CD4-positive, alpha-beta T cell treated with Interleukin-21 for 1 hour (primary cell): ENCODE measurements at regions not wholly inside any gene's neighbourhood (a gene's known extent, or its start where the extent isn't known, plus 50 kb on each side); places are given as distances from the start of the nearest gene placed in this dataset.
"Not testable (repeated sequence)": the region's sequence is repeated elsewhere in the genome, so short reads cannot be mapped to it uniquely, and the experiment has no call there.

Experiments
- DNase-seq: peaks from one replicate; pipeline ENCODE4 v3.0.0-alpha.2; 2020

GRCh38 chr10:2047679-2048078 is 310.4 kb upstream of the ADARB2 start:
- no peak for DNase-seq

- DNase-seq, result no peak
Measured at GRCh38 chr10:2043379-2043778, 306.1 kb upstream of the ADARB2 start.

DNA sequence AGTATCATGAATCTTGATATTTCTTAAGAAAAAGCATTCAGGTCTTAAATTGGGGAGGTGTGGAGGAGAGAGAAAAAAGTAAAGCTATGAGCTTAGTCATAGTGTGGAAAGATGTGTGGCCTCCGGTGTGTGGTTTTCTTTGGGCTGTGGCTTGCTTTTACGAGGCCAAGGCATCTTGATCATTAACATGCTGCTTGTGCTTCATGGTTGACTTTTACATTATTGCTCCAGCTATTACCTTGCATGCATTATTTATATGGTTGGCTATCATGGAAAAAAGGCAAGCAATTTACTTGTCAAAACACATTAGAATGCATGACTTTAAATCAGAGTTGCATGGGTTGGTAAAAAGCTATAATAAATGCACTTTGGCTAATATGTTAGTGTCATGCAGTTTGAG is 300.7 kb upstream of the ADARB2 start:
- DNase-seq, result no peak

- DNase-seq, result no peak
Measured at GRCh38 chr10:2037246-2037645, 299.9 kb upstream of the ADARB2 start.

- no peak for DNase-seq
Measured at GRCh38 chr10:2036209-2036608, 298.9 kb upstream of the ADARB2 start.

DNA sequence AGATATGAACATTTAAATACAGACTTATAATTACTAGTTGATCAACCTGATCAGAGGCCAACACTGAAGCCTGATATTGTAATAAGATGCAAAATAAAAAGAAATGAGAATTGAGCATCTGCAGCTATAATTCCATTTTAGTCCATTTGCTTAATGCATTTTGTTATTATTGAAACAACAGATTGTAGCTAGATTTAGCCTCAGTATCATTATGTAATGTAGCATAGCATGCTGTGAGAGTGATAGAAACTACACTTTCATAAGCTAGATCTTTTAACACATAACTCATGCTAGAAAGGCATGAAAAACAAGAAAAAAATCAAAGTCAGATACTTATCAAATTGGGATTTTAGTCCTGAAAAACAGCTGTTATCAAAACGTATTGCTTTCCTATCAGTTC is 292.7 kb upstream of the ADARB2 start:
- DNase-seq, result no peak

- DNase-seq, result no peak
Measured at GRCh38 chr10:2026936-2027335, 289.6 kb upstream of the ADARB2 start.

- not testable (repeated sequence) for DNase-seq
Measured at GRCh38 chr10:2024750-2025149, 287.4 kb upstream of the ADARB2 start.

- DNase-seq, result no peak
Measured at GRCh38 chr10:2023687-2024086, 286.4 kb upstream of the ADARB2 start.

- no peak for DNase-seq
Measured at GRCh38 chr10:2022401-2022800, 285.1 kb upstream of the ADARB2 start.

GRCh38 chr10:2020836-2021235 is 283.5 kb upstream of the ADARB2 start:
- no peak for DNase-seq

- DNase-seq, result no peak
Measured at GRCh38 chr10:2019803-2020202, 282.5 kb upstream of the ADARB2 start.

DNA sequence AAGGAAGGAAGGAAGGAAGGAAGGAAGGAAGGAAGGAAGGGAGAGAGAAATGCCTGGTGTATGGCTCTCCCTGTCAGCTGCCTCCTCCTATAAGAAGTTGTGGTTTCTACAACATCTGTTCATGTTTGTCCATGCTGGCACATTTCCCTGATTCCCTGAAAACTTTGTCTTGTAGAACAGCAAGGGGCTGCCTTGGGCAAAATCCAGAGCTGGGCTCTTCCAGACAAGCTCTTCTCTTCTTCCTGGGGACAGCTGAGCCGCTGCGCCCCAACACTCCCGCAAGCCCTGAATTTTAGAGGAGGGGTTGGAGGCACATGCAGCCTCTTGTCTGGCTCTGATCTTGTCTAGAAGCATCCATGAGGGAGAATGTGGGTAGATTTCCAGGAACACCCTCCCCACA is 282.0 kb upstream of the ADARB2 start:
- no peak for DNase-seq

GRCh38 chr10:2014541-2014940 is 277.2 kb upstream of the ADARB2 start:
- DNase-seq, result no peak

- DNase-seq, result no peak
Measured at GRCh38 chr10:2012209-2012608, 274.9 kb upstream of the ADARB2 start.

GRCh38 chr10:2011106-2011716 is 273.9 kb upstream of the ADARB2 start:
- no peak for DNase-seq

GRCh38 chr10:2005546-2005945 is 268.2 kb upstream of the ADARB2 start:
- DNase-seq, result no peak

DNA sequence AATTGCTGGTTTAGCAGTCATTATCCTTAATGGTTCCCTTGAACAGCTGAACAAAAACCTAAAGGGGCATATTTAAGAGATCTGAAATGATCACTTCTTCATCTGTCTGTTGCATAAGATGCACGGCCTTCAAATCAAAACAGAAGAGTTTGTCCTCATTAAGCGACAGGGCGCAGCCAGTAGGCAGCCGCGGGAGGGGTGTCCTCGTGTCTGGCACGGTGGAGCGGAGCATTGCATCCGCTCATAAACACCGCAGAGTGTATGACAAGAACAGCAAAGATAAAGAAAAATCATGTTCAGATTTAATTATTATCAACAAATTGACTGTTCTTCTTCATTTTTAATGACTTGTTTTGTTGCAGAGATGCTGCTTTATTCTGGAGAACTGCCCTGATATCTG is 255.6 kb upstream of the ADARB2 start:
- no peak for DNase-seq

DNA sequence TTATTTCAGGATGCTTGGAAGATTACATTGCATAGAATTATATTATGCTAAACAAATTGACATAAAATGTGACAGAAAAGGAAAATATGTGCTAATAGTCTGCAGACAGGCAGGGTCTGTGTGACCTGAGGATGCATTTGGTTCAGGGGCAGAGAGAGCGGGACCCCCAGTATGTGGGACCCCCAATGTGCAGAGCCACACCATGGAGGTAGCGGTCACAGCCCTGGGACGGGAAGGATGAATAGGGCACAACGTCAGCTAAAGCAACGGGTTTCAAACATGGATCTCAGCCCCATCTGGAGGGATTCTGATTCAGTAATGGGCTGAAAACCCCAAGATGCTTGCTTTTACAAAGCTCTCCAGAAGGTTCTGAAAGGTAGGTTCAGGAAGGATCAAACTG is 251.8 kb upstream of the ADARB2 start:
- DNase-seq, result no peak

DNA sequence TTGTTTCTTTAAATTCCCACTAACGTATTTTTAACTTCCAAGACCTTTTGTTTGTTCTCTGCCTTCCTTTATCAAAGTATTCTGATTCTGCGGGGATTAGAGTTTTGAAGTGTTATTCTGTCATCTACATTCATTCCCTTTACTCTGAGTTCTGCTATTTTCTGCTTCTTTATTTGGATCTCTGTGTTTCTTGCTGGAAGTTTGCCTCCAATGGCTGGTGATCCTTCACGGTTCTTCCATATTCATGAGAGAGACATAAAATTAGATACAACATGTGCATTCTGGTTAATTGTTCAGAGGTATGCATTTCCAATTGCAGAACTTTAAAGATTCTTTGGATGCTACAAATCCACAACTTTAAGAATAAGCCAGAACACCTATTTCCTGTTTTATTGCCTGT is 244.7 kb upstream of the ADARB2 start:
- no peak for DNase-seq

GRCh38 chr10:1980459-1980858 is 243.1 kb upstream of the ADARB2 start:
- no peak for DNase-seq

GRCh38 chr10:1978584-1978983 is 241.3 kb upstream of the ADARB2 start:
- DNase-seq, result no peak

DNA sequence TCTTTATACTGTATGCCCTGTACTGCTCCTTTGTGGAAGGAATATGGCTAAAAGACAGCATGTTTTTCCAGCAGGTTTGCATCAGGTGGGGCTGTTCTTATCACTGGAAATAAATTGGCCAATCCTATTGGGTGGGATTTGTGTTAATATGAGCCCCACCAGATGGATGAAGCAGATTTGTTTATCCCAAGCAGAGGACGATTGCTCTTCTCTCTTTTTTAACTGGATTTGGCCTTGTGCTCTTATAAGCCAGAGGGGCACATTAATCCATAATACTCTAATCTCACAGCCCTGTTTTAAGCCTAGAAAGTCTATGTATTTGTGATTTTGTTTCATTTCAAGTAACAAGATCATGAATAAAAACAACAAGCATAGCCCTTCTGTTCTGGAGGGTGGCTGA is 240.1 kb upstream of the ADARB2 start:
- DNase-seq, result no peak

GRCh38 chr10:1972406-1972805 is 235.1 kb upstream of the ADARB2 start:
- DNase-seq, result no peak

DNA sequence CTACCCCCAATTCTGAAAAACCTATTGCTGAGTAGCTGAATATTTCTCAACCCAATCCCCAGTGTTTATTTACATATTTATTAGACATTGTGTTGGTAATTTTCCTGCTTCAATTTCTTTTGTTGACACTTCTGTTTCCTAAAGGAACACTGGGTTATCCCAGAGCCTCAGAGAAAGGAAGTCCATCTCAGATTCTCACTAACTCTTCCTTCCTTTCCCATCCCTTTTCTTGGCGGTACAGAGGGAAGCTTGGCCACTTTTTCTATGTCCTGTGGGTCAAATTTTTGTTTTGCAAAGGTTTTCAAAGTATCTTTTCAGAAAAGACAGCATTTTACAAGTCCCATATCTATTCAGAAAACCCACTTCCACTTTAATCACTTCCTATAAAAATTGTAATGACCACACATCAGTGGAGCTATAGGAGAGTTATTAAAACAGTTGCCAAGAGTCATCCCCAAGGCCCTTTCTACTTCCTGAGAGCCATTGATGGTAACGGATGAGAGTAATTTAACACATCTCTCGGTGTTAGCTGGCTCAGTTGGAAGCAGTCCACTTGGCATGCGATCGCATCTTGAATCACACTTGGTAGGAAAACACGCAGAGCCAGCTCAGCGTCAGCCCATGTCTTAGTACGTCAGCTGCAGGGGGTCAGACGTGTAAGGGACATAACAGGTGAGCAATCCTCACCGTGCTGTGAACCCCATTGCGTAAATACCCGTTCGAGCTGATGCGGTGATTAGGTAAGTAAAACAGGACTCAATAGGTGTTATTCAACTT is 231.1 kb upstream of the ADARB2 start:
- no peak for DNase-seq
